ENCODE measurements at regions not wholly inside any gene's neighbourhood (a gene's known extent, or its start where the extent isn't known, plus 50 kb on each side); places are given as distances from the start of the nearest gene placed in this dataset.

DNA sequence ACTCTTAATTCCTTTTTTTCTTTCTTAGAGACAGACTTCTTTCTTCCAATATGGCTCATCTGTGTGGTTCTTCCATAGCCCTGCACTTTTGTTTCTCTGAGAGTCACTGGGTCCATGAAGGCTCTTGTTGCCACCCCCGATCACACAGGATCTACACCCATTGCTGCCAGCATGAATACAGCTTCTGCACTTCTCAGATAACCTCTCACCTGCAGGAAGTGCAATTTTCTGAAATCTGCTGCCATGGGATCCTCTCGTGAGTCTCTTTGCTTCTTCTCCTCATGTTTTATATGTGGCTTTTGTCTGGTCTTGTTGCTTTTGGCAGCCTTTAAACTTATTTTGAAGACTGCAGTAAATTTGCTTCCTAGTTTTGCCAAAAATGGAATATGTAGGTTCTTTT lies 171.2 kb downstream of the TMEM167A start:
- Histone ChIP-seq H3K36me3 (ENCODE audit: control insufficient read depth, insufficient read depth, low read length) (no peaks in the 10 kb centered on the region), H3K4me1 (ENCODE audit: control insufficient read depth, insufficient read depth, low read length) (no peaks in the 10 kb centered on the region), H3K4me3 (ENCODE audit: insufficient read depth, low read depth, low read length) (no peak overlapping the region), H3K27me3 (ENCODE audit: control insufficient read depth, insufficient read depth, low read length, poor library complexity, severe bottlenecking) (no peaks in the 10 kb centered on the region), H3K27ac (ENCODE audit: insufficient read depth, low read depth, low read length, poor library complexity, severe bottlenecking) (no peak overlapping the region), H3K9me3 (ENCODE audit: control insufficient read depth, low read length) (no peaks in the 10 kb centered on the region)
- WGBS, 2 experiments = 74 to 83% methylated on average over 2 of the region's 2 CpGs

DNA sequence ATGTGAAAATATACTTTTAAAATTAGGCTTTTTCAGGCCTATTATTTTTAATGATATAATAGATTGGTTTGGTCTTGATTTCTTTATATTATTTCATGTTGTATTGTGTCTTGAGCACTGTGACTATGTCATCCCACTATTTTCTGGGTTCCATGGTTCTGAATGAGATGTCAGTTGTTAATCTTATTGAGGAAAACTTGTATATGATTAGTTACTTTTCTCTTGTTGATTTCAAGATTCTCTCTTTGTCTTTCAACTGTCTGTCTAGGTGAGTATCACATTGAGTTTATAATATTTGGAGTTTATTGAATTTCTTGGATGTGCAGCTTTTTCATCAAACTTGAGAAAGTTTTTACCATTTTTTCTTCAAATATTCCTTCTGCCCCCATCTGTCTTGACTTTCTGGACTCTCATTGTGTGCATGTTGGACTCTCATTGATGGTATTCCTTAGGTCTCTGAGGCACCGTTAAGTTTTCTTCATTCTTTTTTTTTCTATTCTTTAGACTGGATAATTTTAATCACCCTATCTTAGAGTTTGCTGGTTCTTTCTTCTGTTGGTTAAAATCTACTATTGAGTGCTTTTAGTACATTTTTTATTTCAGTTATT lies 175.8 kb downstream of the TMEM167A start:
- 86 to 100% methylated on average over 1 of the region's 1 CpG for WGBS, 2 experiments
- no peak overlapping the region for H3K4me3 ChIP-seq (ENCODE audit: insufficient read depth, low read depth, low read length)
- no peaks in the 10 kb centered on the region for H3K9me3 ChIP-seq (ENCODE audit: control insufficient read depth, low read length)

DNA sequence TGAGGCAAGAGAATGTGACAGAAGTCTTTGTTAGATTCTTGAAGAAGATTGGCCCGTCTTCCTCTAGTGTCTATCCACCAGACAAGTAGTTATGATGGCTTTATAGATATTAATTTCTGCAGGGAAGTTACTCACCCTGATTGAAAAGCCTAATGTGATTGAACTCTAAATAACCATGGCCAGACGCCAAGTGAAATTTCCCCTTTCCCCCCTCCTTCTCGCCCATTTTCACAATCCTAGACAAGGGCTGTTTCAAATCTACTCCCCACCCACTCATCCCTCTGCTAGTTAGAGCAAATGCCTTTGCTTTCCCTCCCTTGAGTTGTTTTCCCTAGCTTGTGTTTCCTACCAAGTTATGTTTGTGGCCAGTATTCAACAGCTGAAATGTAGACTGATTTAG lies 182.5 kb downstream of the TMEM167A start:
- 90 to 93% methylated on average over 3 of the region's 3 CpGs for WGBS, 2 experiments
- H3K36me3 ChIP-seq (ENCODE audit: control insufficient read depth, insufficient read depth, low read length) = no peaks in the 10 kb centered on the region
- no peak overlapping the region for H3K27ac ChIP-seq (ENCODE audit: insufficient read depth, low read depth, low read length, poor library complexity, severe bottlenecking)
- peaks cover 6% of the 10 kb centered on the region for H3K4me1 ChIP-seq (ENCODE audit: control insufficient read depth, insufficient read depth, low read length)
- H3K27me3 ChIP-seq (ENCODE audit: control insufficient read depth, insufficient read depth, low read length, poor library complexity, severe bottlenecking) = no peaks in the 10 kb centered on the region
- no peak overlapping the region for H3K4me3 ChIP-seq (ENCODE audit: insufficient read depth, low read depth, low read length)
- no peaks in the 10 kb centered on the region for H3K9me3 ChIP-seq (ENCODE audit: control insufficient read depth, low read length)

More for the DNA sequence above, 175.8 kb downstream of the TMEM167A start:
- no peaks in the 10 kb centered on the region for H3K27me3 ChIP-seq (ENCODE audit: control insufficient read depth, insufficient read depth, low read length, poor library complexity, severe bottlenecking)
- no peak overlapping the region for H3K27ac ChIP-seq (ENCODE audit: insufficient read depth, low read depth, low read length, poor library complexity, severe bottlenecking)
- no peaks in the 10 kb centered on the region for H3K36me3 ChIP-seq (ENCODE audit: control insufficient read depth, insufficient read depth, low read length)
- no peaks in the 10 kb centered on the region for H3K4me1 ChIP-seq (ENCODE audit: control insufficient read depth, insufficient read depth, low read length)

DNA sequence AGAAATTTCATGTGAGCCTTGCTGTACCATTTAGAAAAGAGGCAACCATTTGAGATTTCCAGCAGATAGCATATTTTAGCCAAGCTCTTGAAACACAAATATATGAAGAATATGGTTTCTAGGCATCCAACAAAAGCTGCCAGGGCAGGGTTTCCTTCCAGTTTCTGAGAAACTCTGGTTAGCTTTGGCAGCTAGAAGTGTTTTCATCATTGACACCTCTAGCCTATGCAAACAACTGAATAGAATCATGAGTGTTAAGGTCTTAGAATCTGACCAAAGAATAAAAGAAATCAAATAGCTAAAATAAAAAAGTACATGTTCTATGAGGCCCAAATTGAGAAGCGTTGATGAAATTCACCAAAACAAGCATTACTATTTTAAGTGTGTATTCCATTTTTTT lies 188.1 kb downstream of the TMEM167A start:
- Histone ChIP-seq H3K4me1 (ENCODE audit: control insufficient read depth, insufficient read depth, low read length) (peaks cover 12% of the 10 kb centered on the region), H3K36me3 (ENCODE audit: control insufficient read depth, insufficient read depth, low read length) (no peaks in the 10 kb centered on the region), H3K4me3 (ENCODE audit: insufficient read depth, low read depth, low read length) (no peak overlapping the region), H3K27me3 (ENCODE audit: control insufficient read depth, insufficient read depth, low read length, poor library complexity, severe bottlenecking) (no peaks in the 10 kb centered on the region), H3K9me3 (ENCODE audit: control insufficient read depth, low read length) (no peaks in the 10 kb centered on the region), H3K27ac (ENCODE audit: insufficient read depth, low read depth, low read length, poor library complexity, severe bottlenecking) (no peak overlapping the region)
- 86 to 100% methylated on average over 1 of the region's 1 CpG for WGBS, 2 experiments

DNA sequence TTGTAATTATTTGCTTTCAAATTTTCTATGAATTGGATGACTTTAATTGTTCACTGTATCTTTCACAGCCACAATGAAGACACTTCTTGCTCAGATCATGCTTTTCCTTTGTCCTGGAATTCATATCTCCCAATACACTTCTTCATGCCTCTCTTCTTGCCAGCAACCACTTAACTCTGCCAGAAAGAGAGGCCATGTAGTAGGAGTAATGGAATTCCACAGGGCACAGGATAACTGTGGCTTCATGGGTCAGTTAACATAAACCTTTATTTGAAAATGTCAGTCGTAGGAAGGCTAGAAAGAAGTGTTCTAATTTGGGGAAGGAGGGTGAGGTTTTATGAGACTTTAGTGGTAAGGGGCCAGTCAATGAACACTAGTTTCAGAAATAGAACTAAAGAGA lies 190.3 kb downstream of the TMEM167A start:
- H3K9me3 ChIP-seq (ENCODE audit: control insufficient read depth, low read length) = no peaks in the 10 kb centered on the region
- no peaks in the 10 kb centered on the region for H3K36me3 ChIP-seq (ENCODE audit: control insufficient read depth, insufficient read depth, low read length)
- 63 to 82% methylated on average over 1 of the region's 1 CpG for WGBS, 2 experiments
- no peak overlapping the region for H3K27ac ChIP-seq (ENCODE audit: insufficient read depth, low read depth, low read length, poor library complexity, severe bottlenecking)
- no peaks in the 10 kb centered on the region for H3K27me3 ChIP-seq (ENCODE audit: control insufficient read depth, insufficient read depth, low read length, poor library complexity, severe bottlenecking)
- H3K4me1 ChIP-seq (ENCODE audit: control insufficient read depth, insufficient read depth, low read length) = peaks cover 12% of the 10 kb centered on the region
- no peak overlapping the region for H3K4me3 ChIP-seq (ENCODE audit: insufficient read depth, low read depth, low read length)

DNA sequence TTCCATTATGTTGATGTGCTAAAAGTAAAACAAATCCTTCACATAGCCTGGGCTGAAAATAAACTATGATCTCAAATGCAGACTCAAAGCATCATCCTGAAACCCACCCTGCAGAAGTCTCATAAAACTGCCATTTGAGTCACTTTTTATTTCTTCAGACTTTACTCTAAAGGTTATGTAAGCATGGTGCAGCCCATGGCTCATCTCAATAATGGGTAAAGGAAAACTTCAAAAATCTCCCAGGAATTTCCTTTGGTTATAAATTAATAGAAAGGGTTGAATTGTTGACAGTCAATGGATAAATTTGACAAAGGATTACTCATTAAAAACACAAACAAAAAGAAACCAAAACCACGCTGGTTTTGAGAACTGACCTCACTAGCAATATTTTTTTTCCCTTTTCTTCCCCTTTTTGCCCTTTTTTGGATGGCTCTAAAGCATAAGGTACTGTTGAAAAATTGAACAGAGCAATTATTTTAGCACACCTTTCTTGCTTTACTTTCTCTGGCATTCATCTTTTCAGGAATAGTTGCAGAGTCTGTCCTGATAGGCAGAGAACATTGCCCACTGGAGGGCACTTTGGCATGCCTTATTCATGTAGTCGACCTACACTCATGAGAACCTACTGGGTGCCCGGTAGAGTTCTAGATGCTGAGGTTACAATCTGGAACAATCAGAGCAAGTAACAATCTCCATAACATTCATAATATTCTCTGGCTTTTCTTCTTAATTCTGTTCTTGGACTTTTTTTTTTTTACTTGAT lies 191.4 kb downstream of the TMEM167A start:
- no peak overlapping the region for H3K27ac ChIP-seq (ENCODE audit: insufficient read depth, low read depth, low read length, poor library complexity, severe bottlenecking)

DNA sequence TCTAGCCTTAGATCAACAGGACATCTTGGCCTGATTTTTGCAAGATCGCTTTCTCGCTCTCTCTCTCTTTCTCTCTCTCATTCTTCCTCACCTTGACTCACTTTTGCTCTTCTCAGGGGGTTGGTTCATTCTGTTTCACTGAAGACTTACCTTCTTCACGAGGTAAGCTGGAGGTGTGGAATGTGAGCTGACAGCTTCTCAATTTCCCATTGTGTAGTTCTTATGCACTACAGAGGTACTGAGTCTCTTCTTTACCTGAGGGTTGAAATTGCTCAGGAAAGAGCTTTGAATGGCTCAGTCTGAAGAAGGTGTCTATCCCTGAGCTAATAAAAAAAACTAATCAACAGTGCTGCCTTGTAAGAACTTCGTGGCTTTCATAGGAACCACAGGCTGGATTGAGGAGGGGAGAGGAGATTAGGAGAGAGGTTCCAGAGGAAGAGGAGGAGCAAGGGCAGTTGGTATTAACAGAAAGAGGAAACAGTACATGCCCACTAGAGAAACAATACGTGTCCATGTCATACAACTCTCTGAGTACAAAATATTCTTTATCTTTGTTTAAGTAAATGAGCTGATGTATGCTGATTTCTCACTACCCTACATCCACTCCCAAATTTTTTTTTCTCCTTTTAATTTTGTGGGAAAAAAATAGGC lies 192.2 kb downstream of the TMEM167A start:
- H3K27ac ChIP-seq (ENCODE audit: insufficient read depth, low read depth, low read length, poor library complexity, severe bottlenecking) = no peak overlapping the region
- no peaks in the 10 kb centered on the region for H3K9me3 ChIP-seq (ENCODE audit: control insufficient read depth, low read length)
- no peak overlapping the region for H3K4me3 ChIP-seq (ENCODE audit: insufficient read depth, low read depth, low read length)
- 75 to 81% methylated on average over 5 of the region's 5 CpGs for WGBS, 2 experiments
- H3K4me1 ChIP-seq (ENCODE audit: control insufficient read depth, insufficient read depth, low read length) = peaks cover 12% of the 10 kb centered on the region
- H3K27me3 ChIP-seq (ENCODE audit: control insufficient read depth, insufficient read depth, low read length, poor library complexity, severe bottlenecking) = no peaks in the 10 kb centered on the region
- peaks cover 9% of the 10 kb centered on the region for H3K36me3 ChIP-seq (ENCODE audit: control insufficient read depth, insufficient read depth, low read length)

More for the DNA sequence above, 191.4 kb downstream of the TMEM167A start:
- Histone ChIP-seq H3K4me3 (ENCODE audit: insufficient read depth, low read depth, low read length) (no peak overlapping the region), H3K36me3 (ENCODE audit: control insufficient read depth, insufficient read depth, low read length) (peaks cover 1% of the 10 kb centered on the region), H3K27me3 (ENCODE audit: control insufficient read depth, insufficient read depth, low read length, poor library complexity, severe bottlenecking) (no peaks in the 10 kb centered on the region), H3K4me1 (ENCODE audit: control insufficient read depth, insufficient read depth, low read length) (peaks cover 12% of the 10 kb centered on the region), H3K9me3 (ENCODE audit: control insufficient read depth, low read length) (no peaks in the 10 kb centered on the region)
- WGBS, 2 experiments = 95 to 97% methylated on average over 3 of the region's 3 CpGs

DNA sequence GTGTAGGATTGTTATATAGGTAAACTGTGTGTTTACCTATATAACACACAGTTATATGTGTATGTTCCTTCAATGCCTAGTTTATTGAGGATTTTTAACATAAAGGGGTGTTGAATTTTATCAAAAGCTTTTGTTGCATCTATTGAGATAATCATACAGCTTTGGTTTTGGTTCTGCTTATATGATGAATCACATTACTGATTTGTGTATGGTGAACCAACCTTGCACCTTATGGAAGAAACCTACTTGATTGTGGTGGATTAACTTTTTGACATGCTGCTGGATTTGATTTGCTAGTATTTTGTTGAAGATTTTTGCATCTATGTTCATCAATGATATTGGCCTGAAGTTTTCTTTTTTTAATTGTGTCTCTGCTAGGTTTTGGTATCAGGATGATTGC lies 194.9 kb downstream of the TMEM167A start:
- Histone ChIP-seq H3K27me3 (ENCODE audit: control insufficient read depth, insufficient read depth, low read length, poor library complexity, severe bottlenecking) (no peaks in the 10 kb centered on the region), H3K9me3 (ENCODE audit: control insufficient read depth, low read length) (no peaks in the 10 kb centered on the region), H3K4me1 (ENCODE audit: control insufficient read depth, insufficient read depth, low read length) (peaks cover 7% of the 10 kb centered on the region), H3K4me3 (ENCODE audit: insufficient read depth, low read depth, low read length) (no peak overlapping the region), H3K27ac (ENCODE audit: insufficient read depth, low read depth, low read length, poor library complexity, severe bottlenecking) (no peak overlapping the region), H3K36me3 (ENCODE audit: control insufficient read depth, insufficient read depth, low read length) (peaks cover 9% of the 10 kb centered on the region)

DNA sequence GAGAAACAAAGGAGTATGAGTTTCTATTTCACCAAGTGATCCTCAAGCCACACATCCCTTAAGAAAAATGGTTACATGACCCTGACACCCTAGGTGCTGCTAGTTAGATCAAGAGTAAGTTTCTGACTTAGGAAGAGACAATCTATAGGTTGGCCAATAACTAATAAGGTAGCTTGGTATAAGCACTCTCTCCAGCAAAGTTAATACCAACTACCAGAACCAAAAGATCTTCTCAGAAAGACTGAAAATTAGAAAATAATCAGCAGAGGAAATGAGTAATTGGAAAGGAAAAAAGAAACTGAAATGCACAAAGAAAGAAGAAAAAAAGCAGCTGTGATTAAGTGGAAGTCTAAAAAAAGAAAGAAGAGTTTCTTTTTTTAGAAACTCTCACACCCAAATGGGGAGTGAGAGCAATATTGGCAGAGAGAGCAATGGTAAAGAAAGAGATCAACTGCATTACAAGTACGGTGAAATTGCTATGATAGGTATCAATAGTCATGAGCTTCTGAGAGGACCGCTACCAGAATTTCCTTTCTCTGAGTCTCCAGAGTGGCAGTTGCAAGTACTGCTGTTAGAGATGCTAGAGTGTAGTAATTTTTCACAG lies 195.5 kb downstream of the TMEM167A start:
- no peaks in the 10 kb centered on the region for H3K27me3 ChIP-seq (ENCODE audit: control insufficient read depth, insufficient read depth, low read length, poor library complexity, severe bottlenecking)
- WGBS, 2 experiments = 99 to 100% methylated on average over 2 of the region's 2 CpGs
- no peaks in the 10 kb centered on the region for H3K9me3 ChIP-seq (ENCODE audit: control insufficient read depth, low read length)
- no peak overlapping the region for H3K4me3 ChIP-seq (ENCODE audit: insufficient read depth, low read depth, low read length)
- H3K27ac ChIP-seq (ENCODE audit: insufficient read depth, low read depth, low read length, poor library complexity, severe bottlenecking) = no peak overlapping the region
- peaks cover 9% of the 10 kb centered on the region for H3K36me3 ChIP-seq (ENCODE audit: control insufficient read depth, insufficient read depth, low read length)
- peaks cover 1% of the 10 kb centered on the region for H3K4me1 ChIP-seq (ENCODE audit: control insufficient read depth, insufficient read depth, low read length)

DNA sequence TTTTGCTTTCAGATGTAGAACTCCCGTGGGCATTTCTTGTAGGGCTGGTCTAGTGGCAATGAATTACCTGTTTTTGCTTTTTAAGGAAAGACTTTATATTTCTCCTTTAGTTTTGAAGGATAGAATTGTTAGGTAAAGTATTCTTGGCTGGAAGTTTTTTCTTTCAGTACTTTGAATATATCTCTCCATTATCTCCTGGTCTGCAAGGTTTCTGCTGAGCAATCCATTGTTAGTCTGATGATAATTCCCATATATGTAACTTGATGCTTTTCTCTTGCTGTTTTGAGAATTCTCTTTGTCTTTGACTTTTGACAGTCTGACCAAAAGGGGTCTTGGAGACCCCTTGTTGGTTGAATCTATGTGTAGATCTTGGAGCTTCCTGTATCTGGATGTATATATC lies 198.1 kb downstream of the TMEM167A start:
- H3K27me3 ChIP-seq (ENCODE audit: control insufficient read depth, insufficient read depth, low read length, poor library complexity, severe bottlenecking) = no peaks in the 10 kb centered on the region
- WGBS, 2 experiments = 93 to 100% methylated on average over 1 of the region's 1 CpG
- H3K27ac ChIP-seq (ENCODE audit: insufficient read depth, low read depth, low read length, poor library complexity, severe bottlenecking) = no peak overlapping the region
- no peaks in the 10 kb centered on the region for H3K9me3 ChIP-seq (ENCODE audit: control insufficient read depth, low read length)
- H3K4me3 ChIP-seq (ENCODE audit: insufficient read depth, low read depth, low read length) = no peak overlapping the region
- H3K4me1 ChIP-seq (ENCODE audit: control insufficient read depth, insufficient read depth, low read length) = no peaks in the 10 kb centered on the region
- peaks cover 9% of the 10 kb centered on the region for H3K36me3 ChIP-seq (ENCODE audit: control insufficient read depth, insufficient read depth, low read length)
